H9 (cell line): ENCODE measurements at regions not wholly inside any gene's neighbourhood (a gene's known extent, or its start where the extent isn't known, plus 50 kb on each side); places are given as distances from the start of the nearest gene placed in this dataset.

Source experiments
- DNase-seq: peaks from one replicate; pipeline ENCODE4 v3.0.0-alpha.2; 2017
- H2AFZ ChIP-seq: one replicate; pipeline ENCODE4 v1.6.1; 2013; ENCODE audit warnings: mild to moderate bottlenecking, low read length, control low read depth, moderate library complexity
- H2AK5ac ChIP-seq: 2 replicates; pipeline ENCODE4 v1.6.1; 2013; ENCODE audit warnings: low read length, control low read depth, mixed read lengths; ENCODE audit not compliant: insufficient read length
- H2BK120ac ChIP-seq: one replicate; pipeline ENCODE4 v1.6.1; 2013; ENCODE audit warnings: low read depth, mild to moderate bottlenecking, low read length, control low read depth, inconsistent platforms; ENCODE audit not compliant: poor library complexity, severe bottlenecking
- H2BK12ac ChIP-seq: 2 replicates; pipeline ENCODE4 v1.6.1; 2013; ENCODE audit warnings: low read length, control low read depth, mixed read lengths, low read depth; ENCODE audit not compliant: insufficient read length
- H2BK15ac ChIP-seq: 2 replicates; pipeline ENCODE4 v1.6.1; 2013; ENCODE audit warnings: low read depth, low read length, control low read depth
- H2BK20ac ChIP-seq: one replicate; pipeline ENCODE4 v1.6.1; 2013; ENCODE audit warnings: low read depth, mild to moderate bottlenecking, low read length, control low read depth, inconsistent platforms; ENCODE audit not compliant: poor library complexity, severe bottlenecking
- H2BK5ac ChIP-seq: 2 replicates; pipeline ENCODE4 v1.6.1; 2013; ENCODE audit warnings: low read length, control low read depth, mixed read lengths; ENCODE audit not compliant: insufficient read length
- H3K14ac ChIP-seq: 2 replicates; pipeline ENCODE4 v1.6.1; 2013; ENCODE audit warnings: low read length, control low read depth; ENCODE audit not compliant: insufficient read depth
- H3K18ac ChIP-seq: 2 replicates; pipeline ENCODE4 v1.6.1; 2013; ENCODE audit warnings: low read depth, mild to moderate bottlenecking, mixed read lengths, low read length, control low read depth; ENCODE audit not compliant: insufficient read length
- H3K23ac ChIP-seq: 2 replicates; pipeline ENCODE4 v1.6.1; 2013; ENCODE audit warnings: low read length, control low read depth, mixed read lengths, low read depth; ENCODE audit not compliant: insufficient read length
- H3K23me2 ChIP-seq: 2 replicates; pipeline ENCODE4 v1.6.1; 2013; ENCODE audit warnings: low read depth, mild to moderate bottlenecking, mixed read lengths, low read length, control low read depth; ENCODE audit not compliant: insufficient read length, poor library complexity, severe bottlenecking
- H3K27ac ChIP-seq: 2 replicates; pipeline ENCODE4 v1.5.1; 2013; ENCODE audit warnings: low read length, control low read depth, mixed read lengths, low read depth; ENCODE audit not compliant: insufficient read length
- H3K27me3 ChIP-seq: 2 replicates; pipeline ENCODE4 v1.6.1; 2013; ENCODE audit warnings: low read length, control low read depth, inconsistent platforms; ENCODE audit not compliant: insufficient read depth
- H3K4ac ChIP-seq: 2 replicates; pipeline ENCODE4 v1.6.1; 2013; ENCODE audit warnings: low read depth, mild to moderate bottlenecking, control low read depth, inconsistent platforms, low read length, moderate library complexity
- H3K4me1 ChIP-seq: 2 replicates; pipeline ENCODE4 v1.6.1; 2013; ENCODE audit warnings: low read length, control low read depth, inconsistent platforms; ENCODE audit not compliant: insufficient read depth
- H3K4me2 ChIP-seq: 2 replicates; pipeline ENCODE4 v1.6.1; 2013; ENCODE audit warnings: low read length, control low read depth, mixed read lengths; ENCODE audit not compliant: insufficient read length, insufficient read depth
- H3K56ac ChIP-seq: 2 replicates; pipeline ENCODE4 v1.6.1; 2013; ENCODE audit warnings: low read depth, mild to moderate bottlenecking, mixed read lengths, low read length, control low read depth; ENCODE audit not compliant: insufficient read length
- H3K79me1 ChIP-seq: 2 replicates; pipeline ENCODE4 v1.6.1; 2013; ENCODE audit warnings: low read depth, mild to moderate bottlenecking, moderate library complexity, low read length, control low read depth, inconsistent platforms; ENCODE audit not compliant: insufficient read depth, poor library complexity, severe bottlenecking
- H3K79me2 ChIP-seq: 2 replicates; pipeline ENCODE4 v1.6.1; 2013; ENCODE audit warnings: low read length, control low read depth, inconsistent platforms; ENCODE audit not compliant: insufficient read depth
- H3K9ac ChIP-seq: 2 replicates; pipeline ENCODE4 v1.6.1; 2013; ENCODE audit warnings: low read length, control low read depth, mixed read lengths; ENCODE audit not compliant: insufficient read length; ENCODE audit errors: extremely low read depth
- H3K9me3 ChIP-seq: one replicate; pipeline ENCODE4 v1.6.1; 2013; ENCODE audit warnings: low read depth, low read length, inconsistent platforms; ENCODE audit not compliant: control insufficient read depth
- H3T11ph ChIP-seq: one replicate; pipeline ENCODE4 v1.6.1; 2013; ENCODE audit warnings: mild to moderate bottlenecking, low read length, control low read depth, inconsistent platforms
- H4K20me1 ChIP-seq: one replicate; pipeline ENCODE4 v1.6.1; 2013; ENCODE audit not compliant: control insufficient read depth, insufficient read length, insufficient read depth
- H4K5ac ChIP-seq: 2 replicates; pipeline ENCODE4 v1.6.1; 2013; ENCODE audit warnings: low read depth, mild to moderate bottlenecking, mixed read lengths, low read length, control low read depth; ENCODE audit not compliant: insufficient read length
- H4K8ac ChIP-seq: replicated peaks from 2 replicates; pipeline ENCODE4 v1.6.1; 2013; ENCODE audit warnings: low read length, control low read depth, mixed read lengths, low read depth; ENCODE audit not compliant: insufficient read length
- H4K91ac ChIP-seq: 2 replicates; pipeline ENCODE4 v1.6.1; 2013; ENCODE audit warnings: low read depth, mild to moderate bottlenecking, moderate library complexity, mixed read lengths, low read length, control low read depth; ENCODE audit not compliant: insufficient read length
- H3K27ac Mint-ChIP-seq, 3 experiments: 2 replicates in 2 of 3; 3 replicates in 1 of 3; pipeline ENCODE4 v1.8.0; 2020 to 2021; ENCODE audit warnings: mixed read lengths in 3 of 3, mild to moderate bottlenecking in 1 of 3, moderate library complexity in 1 of 3
- H3K27me3 Mint-ChIP-seq: 2 replicates; pipeline ENCODE4 v1.8.0; 2021; ENCODE audit warnings: low read depth, mild to moderate bottlenecking, moderate library complexity, mixed read lengths
- H3K36me3 Mint-ChIP-seq, 3 experiments: 2 replicates in 2 of 3; 3 replicates in 1 of 3; pipeline ENCODE4 v1.8.0; 2020 to 2021; ENCODE audit warnings: low read depth in 3 of 3, mixed read lengths in 3 of 3; ENCODE audit not compliant: insufficient read depth in 1 of 3
- H3K4me1 Mint-ChIP-seq, 2 experiments: 2 replicates each; pipeline ENCODE4 v1.8.0; 2020; ENCODE audit warnings: mixed read lengths in 2 of 2
- H3K4me3 Mint-ChIP-seq, 2 experiments: 2 replicates in 1 of 2; 3 replicates in 1 of 2; pipeline ENCODE4 v1.8.0; 2020 to 2021; ENCODE audit warnings: mild to moderate bottlenecking in 2 of 2, mixed read lengths in 2 of 2, moderate library complexity in 1 of 2
- H3K9me3 Mint-ChIP-seq, 2 experiments: 2 replicates in 1 of 2; 3 replicates in 1 of 2; pipeline ENCODE4 v1.8.0; 2020; ENCODE audit warnings: mild to moderate bottlenecking in 2 of 2, mixed read lengths in 2 of 2, moderate library complexity in 1 of 2
- whole genome bisulfite sequencing: extraction: QIAGEN DNeasy Blood & Tissue Kit; methylation state at CpG from one replicate; pipeline ENCODE4 v1.1.7; 2013; ENCODE audit warnings: missing lambda C conversion rate, low lambda C conversion rate, mixed read lengths; ENCODE audit not compliant: insufficient read length; ENCODE audit errors: extremely low coverage; 5-methylcytosine and 5-hydroxymethylcytosine counted together
- TF ChIP-seq, protein P1 (sequence below): fragments of 200-600 bp; sonication (generic); conservative IDR thresholded peaks from 3 replicates; pipeline ENCODE4 v1.8.0; 2021; ENCODE audit warnings: antibody characterized with exemption, mild to moderate bottlenecking

DNA sequence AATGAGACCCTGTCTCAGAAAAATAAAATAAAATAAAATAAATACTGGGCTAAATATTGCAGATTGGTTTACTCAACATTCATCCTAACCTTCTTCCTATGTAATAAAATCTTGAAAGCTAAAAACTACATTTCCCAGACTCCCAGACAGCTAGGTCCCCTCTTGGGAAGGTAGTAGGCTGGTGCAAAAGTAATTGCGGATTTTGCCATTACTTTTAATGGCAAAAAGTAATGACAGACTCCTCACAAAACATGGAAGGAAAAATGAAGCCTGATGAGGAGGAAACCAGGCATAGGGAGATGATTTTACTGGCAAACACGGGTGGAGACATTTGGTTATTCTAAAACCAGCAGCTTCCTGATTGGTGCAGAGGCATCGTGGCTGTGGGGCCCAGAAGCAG, 70.6 kb upstream of the E2F3 start:
- H2BK20ac ChIP-seq: no peak overlapping the region
- H3K79me2 ChIP-seq: no peaks in the 10 kb centered on the region
- peaks cover 6% of the 10 kb centered on the region for H3K4me1 ChIP-seq
- H3K56ac ChIP-seq: no peak overlapping the region
- no peaks in the 10 kb centered on the region for H3K79me1 ChIP-seq
- no peaks in the 10 kb centered on the region for H4K20me1 ChIP-seq
- no peak overlapping the region for H3K18ac ChIP-seq
- H3T11ph ChIP-seq: no peak overlapping the region
- H4K5ac ChIP-seq: no peak overlapping the region
- no peak overlapping the region for H2AK5ac ChIP-seq
- H4K8ac ChIP-seq: no peak overlapping the region
- no peaks in the 10 kb centered on the region for H3K9me3 ChIP-seq
- H2AFZ ChIP-seq: no peak overlapping the region
- no peak overlapping the region for H3K27ac ChIP-seq
- no peak overlapping the region for H3K4me3 Mint-ChIP-seq
- TF ChIP-seq, protein P1, sequence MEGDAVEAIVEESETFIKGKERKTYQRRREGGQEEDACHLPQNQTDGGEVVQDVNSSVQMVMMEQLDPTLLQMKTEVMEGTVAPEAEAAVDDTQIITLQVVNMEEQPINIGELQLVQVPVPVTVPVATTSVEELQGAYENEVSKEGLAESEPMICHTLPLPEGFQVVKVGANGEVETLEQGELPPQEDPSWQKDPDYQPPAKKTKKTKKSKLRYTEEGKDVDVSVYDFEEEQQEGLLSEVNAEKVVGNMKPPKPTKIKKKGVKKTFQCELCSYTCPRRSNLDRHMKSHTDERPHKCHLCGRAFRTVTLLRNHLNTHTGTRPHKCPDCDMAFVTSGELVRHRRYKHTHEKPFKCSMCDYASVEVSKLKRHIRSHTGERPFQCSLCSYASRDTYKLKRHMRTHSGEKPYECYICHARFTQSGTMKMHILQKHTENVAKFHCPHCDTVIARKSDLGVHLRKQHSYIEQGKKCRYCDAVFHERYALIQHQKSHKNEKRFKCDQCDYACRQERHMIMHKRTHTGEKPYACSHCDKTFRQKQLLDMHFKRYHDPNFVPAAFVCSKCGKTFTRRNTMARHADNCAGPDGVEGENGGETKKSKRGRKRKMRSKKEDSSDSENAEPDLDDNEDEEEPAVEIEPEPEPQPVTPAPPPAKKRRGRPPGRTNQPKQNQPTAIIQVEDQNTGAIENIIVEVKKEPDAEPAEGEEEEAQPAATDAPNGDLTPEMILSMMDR: no peak
- H2BK5ac ChIP-seq: no peak overlapping the region
- no peak overlapping the region for H3K27ac Mint-ChIP-seq
- H3K4me1 Mint-ChIP-seq: peaks cover 9 to 10% of the 10 kb centered on the region in 2 experiments
- no peak overlapping the region for H2BK120ac ChIP-seq
- H3K9me3 Mint-ChIP-seq: no peaks in the 10 kb centered on the region
- H2BK15ac ChIP-seq: no peak overlapping the region
- H3K36me3 Mint-ChIP-seq: no peaks in the 10 kb centered on the region
- DNase-seq: no peak
- no peak overlapping the region for H3K23ac ChIP-seq
- no peak overlapping the region for H4K91ac ChIP-seq
- peaks cover 3% of the 10 kb centered on the region; the same call in 1 of the 2 replicates for H3K27me3 Mint-ChIP-seq
- WGBS: no CpG with 5 or more reads among the region's 3 CpGs
- H3K27me3 ChIP-seq: no peaks in the 10 kb centered on the region
- no peak overlapping the region for H3K4me2 ChIP-seq
- no peaks in the 10 kb centered on the region for H3K23me2 ChIP-seq
- no peak overlapping the region for H3K4ac ChIP-seq
- no peak overlapping the region for H3K9ac ChIP-seq
- H3K14ac ChIP-seq: no peak overlapping the region
- H2BK12ac ChIP-seq: no peak overlapping the region
